ENCODE measurements at regions not wholly inside any gene's neighbourhood (a gene's known extent, or its start where the extent isn't known, plus 50 kb on each side); places are given as distances from the start of the nearest gene placed in this dataset.

DNA sequence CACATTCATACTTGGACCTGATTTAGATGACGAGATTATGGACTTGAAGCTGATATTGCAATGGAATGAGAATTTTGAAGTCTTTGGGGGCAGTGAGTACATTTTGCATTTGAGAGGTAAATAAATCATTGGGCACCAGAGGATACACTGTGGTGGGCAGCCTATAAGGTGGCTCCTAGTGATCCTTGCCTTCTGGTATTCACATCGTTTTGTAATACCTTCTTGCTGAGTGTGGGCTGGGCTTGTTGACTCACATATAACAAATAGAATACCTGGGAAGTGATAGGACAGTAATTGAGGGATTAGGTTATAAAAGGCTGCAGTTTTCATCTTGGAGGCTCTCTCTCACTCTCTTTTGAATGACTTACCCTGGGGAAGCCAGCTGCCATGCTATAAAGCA is 605.5 kb upstream of the KCNMB2 start:
- no peak for DNase-seq

DNA sequence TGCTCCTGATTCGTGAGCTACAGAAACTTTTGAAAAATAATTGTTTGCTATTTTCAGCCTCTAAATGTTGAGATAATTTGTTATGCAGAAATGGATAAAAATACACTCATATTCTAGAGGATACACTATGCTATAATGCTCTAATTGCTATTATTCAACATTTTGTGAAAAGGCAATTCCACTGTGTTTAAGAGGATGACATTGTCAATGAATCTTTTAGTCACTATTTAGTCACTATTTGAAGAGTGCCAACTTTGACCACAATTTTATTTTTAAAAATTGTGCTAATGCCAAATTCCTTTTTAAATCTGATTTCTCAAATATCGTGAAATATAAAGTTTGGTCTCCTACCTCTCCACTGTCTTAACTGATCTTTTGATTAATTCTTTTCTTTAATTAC is 604.9 kb upstream of the KCNMB2 start:
- DNase-seq, result no peak

DNA sequence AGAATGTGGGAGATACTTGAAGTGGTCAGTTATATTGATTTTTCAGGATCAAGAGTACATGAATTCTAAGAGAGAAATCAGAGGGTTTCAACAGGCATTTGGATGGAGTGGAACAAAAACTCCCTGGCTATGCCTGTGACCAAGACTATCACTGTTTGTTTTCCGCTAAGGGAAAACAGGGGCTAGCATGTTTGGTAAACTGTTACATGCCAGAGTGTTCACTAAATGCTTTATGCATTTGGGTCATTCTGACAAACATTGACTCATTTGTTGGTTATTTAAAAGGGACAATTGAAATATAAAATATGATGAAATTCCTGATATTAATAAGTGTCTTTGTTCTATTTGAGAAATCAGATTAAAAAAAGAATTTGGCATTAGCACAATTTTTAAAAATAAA is 603.9 kb upstream of the KCNMB2 start:
- no peak for DNase-seq

- DNase-seq, result peak; percentile 67
Measured at GRCh38 chr3:177932750-177933660, 603.2 kb upstream of the KCNMB2 start.

GRCh38 chr3:177934001-177934891 is 602.0 kb upstream of the KCNMB2 start:
- DNase-seq, result no peak

- no peak for DNase-seq
Measured at GRCh38 chr3:177935047-177935446, 601.2 kb upstream of the KCNMB2 start.

- no peak for DNase-seq
Measured at GRCh38 chr3:177936721-177937120, 599.5 kb upstream of the KCNMB2 start.

- DNase-seq, result no peak
Measured at GRCh38 chr3:177942911-177943310, 593.3 kb upstream of the KCNMB2 start.

- DNase-seq, result peak; percentile 98
Measured at GRCh38 chr3:177944228-177944661, 592.0 kb upstream of the KCNMB2 start.

GRCh38 chr3:177946048-177946447 is 590.2 kb upstream of the KCNMB2 start:
- no peak for DNase-seq

- DNase-seq, result no peak
Measured at GRCh38 chr3:177946497-177946896, 589.7 kb upstream of the KCNMB2 start.

DNA sequence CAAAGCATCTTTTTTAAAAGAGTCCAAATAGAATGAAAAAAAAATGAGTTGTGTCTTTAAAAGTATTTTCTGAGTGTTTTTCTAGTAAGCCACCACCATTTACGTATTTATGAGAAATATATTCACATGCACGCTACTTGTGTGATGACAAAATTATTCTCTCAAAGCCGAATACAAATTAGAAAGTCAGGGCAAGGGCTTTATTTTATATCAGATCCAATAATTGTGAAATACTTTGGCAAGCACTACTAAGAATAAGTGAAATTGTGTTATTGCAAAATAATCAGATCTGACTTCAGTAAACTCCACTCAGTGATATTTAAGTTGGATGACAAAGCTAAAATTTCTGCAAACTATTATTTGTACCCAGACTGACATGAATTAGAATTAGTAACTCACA is 589.3 kb upstream of the KCNMB2 start:
- DNase-seq, result no peak

GRCh38 chr3:177947901-177948300 is 588.3 kb upstream of the KCNMB2 start:
- DNase-seq, result no peak

DNA sequence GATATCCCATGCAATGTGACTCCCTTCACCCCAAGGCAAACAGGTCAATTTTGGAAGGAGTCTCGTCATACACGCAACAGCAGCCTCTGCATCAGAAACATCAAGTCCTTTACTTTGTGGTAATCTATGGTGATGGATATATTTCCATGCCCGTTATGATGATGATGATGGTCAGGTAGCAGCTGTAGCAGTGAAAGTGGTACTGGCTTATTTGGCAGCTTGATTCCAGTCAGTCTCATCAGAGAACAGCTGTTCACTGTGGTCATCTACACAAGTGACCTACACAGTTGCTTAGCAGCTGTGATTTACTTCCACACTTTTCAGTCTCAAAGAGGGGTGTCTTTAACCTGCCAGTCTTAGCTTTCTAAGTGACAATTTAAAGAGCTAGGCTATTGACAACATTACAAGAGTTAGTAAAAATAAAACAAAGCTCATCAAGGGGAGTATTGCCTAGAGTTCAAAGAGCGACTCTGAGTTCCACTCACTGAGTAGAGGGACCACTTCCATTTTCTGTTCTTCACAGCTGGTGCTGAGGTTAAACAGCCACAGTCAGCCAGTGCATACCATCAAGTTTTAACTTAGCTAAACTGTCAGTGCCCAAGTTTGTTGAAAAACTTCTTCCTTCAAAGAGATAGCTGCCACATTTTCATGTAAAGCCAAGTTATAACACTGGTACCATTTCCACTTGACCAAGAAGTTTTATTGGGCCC is 587.4 kb upstream of the KCNMB2 start:
- DNase-seq, result peak; percentile 65

DNA sequence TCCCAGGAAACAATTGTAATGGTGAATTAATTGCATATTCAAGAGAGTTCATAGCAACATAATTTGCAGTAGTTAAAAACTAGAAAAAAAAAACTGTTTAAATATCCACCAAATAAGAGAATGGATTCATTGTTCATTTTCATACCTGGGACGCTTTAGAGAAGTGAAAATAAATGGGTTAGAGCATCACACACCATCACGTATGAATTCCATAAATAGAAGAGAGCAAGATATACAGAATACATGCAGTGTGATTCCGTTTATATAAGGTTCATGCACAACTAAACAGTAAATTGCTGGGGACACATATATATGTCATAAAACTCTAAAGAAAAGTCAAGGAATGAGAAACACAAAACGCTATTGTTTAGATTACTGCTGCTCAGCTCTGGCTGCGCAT is 577.0 kb upstream of the KCNMB2 start:
- DNase-seq, result no peak

- DNase-seq, result no peak
Measured at GRCh38 chr3:177960014-177960413, 576.2 kb upstream of the KCNMB2 start.

GRCh38 chr3:177960722-177961121 is 575.5 kb upstream of the KCNMB2 start:
- DNase-seq, result peak; percentile 2

- no peak for DNase-seq
Measured at GRCh38 chr3:177961784-177962183, 574.5 kb upstream of the KCNMB2 start.

DNA sequence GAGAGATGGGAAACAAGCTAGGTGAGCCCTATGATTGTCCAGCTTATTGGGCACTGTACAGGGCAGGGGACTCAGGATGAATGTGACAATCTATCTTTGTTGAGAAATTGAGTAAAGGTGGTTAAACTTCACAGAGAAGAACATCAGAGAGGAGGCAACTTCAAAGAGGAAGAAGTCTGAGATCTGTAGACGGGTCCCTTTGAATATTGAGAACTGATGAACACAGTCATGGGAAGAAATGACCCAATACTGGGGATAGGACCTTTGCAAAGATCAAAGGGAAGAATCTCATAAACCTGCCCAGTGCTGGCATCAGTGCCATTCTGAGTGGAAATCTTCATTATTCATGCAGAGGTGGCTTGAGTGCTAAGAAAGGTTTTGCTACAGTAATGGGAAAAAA is 569.7 kb upstream of the KCNMB2 start:
- no peak for DNase-seq

GRCh38 chr3:177968891-177969290 is 567.3 kb upstream of the KCNMB2 start:
- DNase-seq, result no peak

DNA sequence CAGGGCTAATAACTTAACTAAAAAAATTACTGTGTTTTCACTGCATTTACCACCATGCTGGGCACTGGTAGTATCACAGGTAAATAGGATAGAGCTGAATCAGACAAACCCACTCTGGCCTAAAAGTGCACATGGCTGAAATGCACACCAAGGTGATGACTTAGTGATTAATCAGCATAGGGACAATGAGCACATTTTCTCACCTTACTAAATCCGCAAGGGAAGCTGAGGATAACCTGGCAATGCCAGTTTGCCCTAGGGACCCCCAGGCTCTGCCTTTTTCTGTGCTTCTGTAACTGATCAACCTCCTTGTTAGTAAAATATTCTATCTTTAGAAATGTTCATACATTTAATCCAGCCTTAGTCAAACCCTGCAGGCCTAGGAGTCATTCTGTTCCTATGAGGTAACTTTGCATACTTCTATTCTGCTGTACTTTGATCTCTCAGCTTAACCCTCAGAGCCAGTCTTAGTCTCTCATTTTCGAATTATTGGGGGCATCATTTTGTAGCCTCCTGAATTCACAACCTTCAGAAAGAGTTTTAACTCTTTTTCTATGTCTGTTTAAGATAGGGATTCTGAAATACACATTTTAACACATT is 562.9 kb upstream of the KCNMB2 start:
- DNase-seq, result no peak

GRCh38 chr3:177976241-177976640 is 560.0 kb upstream of the KCNMB2 start:
- no peak for DNase-seq

- no peak for DNase-seq
Measured at GRCh38 chr3:177976866-177977265, 559.4 kb upstream of the KCNMB2 start.
